GM18511 (cell line): ENCODE measurements at regions not wholly inside any gene's neighbourhood (a gene's known extent, or its start where the extent isn't known, plus 50 kb on each side); places are given as distances from the start of the nearest gene placed in this dataset.
A peak's percentile ranks its signal among the peaks of the same experiment; 100 is the strongest.

Experiments
- ATAC-seq: cut with Tn5 transposase; IDR thresholded peaks from one replicate; pipeline ENCODE4 v1.9.1; 2021; ENCODE audit warnings: mild to moderate bottlenecking, moderate library complexity; ENCODE audit not compliant: unreplicated experiment

- no peak for ATAC-seq
These were observed 257.3 kb downstream of the MYCN start for GRCh38 chr2:16197504-16198147.

- no peak for ATAC-seq
These were observed 256.5 kb downstream of the MYCN start for GRCh38 chr2:16196687-16197503.

DNA sequence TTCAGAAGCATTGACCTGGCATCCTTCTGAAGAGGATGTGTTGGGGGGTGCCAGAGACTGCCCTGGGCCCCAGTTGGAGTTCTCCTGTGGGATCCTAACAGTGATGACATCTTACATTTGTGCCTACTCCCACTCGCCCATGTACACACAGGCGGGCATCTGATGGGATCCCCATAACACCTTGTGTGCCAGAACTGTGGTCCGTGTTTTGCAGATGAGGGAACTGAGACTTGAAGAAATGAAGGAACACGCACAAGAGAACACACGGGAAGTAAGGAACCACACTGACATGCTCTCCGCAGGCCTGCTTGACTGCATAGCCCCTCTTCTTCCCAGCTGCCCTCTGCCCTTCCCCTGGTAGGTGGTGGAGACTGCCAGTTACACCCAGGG lies 255.3 kb downstream of the MYCN start:
- no peak for ATAC-seq

DNA sequence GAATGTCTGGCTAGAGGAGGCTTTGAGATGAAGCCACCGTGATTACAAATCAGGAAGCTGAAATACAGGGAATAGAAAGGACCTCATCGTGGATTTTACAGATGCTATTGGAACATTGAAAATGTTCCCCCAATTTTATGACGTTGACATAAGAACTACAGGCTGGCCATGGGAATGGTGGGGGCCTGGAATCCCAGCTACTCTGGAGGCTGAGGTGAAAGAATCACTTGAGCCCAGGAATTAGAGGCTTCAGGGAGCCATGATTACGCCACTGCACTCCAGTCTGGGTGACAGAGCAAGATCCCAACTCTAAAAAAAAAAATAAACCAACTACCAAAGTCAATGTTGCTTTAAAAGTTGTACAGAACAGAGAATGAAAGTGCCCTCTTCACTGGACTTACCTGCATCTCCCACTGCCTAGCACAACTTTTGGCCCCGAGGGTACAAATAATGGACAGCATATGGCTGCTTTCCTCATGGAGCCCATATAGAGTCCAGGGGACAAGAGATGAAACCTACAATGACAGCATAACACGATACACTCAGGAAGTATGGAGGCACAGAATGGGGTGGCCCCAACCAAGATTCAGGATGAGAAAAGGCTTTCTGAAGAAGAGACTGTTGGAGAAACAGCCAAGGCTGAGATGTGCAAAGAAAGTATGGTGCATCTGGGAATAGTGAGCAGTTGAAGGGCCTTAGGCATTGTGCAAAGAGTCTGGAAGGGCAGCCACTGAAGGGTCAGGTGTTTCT lies 254.8 kb downstream of the MYCN start:
- no peak for ATAC-seq

GRCh38 chr2:16194530-16194929 lies 254.2 kb downstream of the MYCN start:
- ATAC-seq, result no peak

DNA sequence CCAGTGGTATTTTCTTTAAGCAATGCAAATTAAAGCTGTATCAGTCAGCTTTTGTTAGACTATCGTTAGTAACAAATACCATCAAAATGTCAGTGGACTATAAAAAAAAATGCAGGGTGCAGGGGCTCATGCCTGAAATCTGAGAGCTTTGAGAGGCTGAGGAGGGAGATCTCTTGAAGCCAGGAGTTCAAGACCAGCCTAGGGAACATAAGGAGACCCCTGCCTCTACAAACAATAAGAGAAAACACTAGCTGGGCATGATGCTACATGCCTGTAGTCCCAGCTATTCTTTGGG lies 253.7 kb downstream of the MYCN start:
- ATAC-seq, result no peak

GRCh38 chr2:16192416-16193216 lies 252.3 kb downstream of the MYCN start:
- no peak for ATAC-seq

- no peak for ATAC-seq
These were observed 251.3 kb downstream of the MYCN start for GRCh38 chr2:16191431-16192200.

GRCh38 chr2:16190446-16191270 lies 250.3 kb downstream of the MYCN start:
- ATAC-seq, result no peak

GRCh38 chr2:16189836-16190160 lies 249.4 kb downstream of the MYCN start:
- ATAC-seq, result no peak

GRCh38 chr2:16189029-16189835 lies 248.9 kb downstream of the MYCN start:
- ATAC-seq, result no peak

DNA sequence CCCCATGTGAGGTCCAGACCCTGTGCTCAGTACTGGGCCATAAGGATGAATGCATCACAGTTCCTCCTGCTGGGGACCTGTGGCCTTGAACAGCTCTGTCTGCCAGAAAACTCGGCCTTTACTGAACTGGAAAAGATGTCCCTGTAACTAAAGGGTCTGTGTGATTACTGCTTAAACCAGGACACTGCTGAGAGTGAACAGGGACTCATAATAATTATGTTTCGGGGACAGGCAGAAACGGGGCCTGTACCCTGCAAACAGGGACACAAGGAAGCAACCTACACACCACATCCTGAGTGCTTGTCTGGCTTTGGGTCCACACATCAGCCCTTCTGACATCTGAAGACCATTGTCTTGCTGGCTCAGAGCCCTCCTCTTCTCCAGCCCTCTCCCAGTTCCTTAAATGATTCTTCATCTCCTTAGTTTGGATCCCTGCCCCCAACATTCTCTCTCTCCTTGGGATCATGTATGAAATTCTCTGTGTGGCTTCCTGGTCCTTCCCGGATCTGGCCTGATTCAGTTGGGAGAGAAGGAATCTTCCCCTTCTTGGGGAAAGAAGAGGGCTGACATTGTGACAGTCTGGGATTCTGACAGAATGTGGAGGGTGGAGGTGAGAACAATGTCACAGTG lies 248.0 kb downstream of the MYCN start:
- ATAC-seq, result no peak

DNA sequence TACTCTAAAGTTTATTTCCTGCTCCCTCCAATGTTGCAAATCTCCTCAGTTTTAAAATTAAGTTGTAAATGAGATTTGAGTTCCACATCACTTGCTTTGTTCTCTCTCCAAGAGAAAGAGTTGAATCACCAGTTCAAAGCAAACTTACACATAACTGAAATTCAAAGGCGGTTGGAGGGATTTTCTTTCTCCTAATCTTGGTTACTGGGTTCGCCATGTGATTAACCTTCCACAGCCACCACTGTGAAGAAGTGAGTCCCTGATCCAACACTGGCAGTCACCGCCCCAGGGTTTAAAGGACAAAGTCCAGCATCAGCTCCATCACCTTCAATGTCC lies 247.1 kb downstream of the MYCN start:
- ATAC-seq, result peak; percentile 35

DNA sequence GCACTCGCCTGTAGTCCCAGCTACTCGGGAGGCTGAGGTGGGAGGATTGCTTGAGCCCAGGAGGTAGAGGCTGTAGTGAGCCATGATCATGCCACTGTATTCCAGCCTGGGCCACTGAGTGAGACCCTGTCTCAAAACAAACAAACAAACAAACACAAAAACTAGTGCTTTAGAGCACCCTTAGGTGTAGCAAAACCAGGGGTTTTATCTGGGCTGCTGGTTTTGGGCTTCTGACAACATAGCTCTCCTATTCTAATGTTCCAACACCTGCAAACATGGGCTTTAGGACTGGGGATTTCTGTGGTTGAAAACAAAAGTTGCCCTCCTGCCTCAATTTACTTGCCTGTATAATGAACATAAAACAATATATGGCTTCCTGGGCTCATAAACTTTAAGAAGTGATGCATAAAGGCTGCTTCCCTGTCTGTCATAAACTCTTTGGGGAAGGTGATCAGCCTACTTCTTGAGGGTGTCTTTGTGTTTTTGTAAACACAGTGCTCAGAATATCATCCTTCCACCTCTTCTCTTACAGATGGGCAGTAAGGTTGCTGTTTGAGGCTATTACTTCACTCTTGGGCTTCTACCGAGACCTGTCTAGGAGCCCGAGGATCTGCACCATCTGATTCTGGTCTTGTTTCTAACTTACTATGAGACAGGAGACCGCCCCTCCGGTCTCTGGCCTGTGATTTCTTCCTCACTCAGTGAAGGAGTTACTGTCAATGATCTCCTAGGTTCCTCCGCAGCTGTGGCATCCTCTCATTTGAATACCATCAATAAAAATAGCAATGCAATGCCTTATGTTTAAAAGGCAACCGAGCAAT lies 246.5 kb downstream of the MYCN start:
- peak; percentile 57 for ATAC-seq

GRCh38 chr2:16185801-16186272 lies 245.5 kb downstream of the MYCN start:
- no peak for ATAC-seq

GRCh38 chr2:16184945-16185660 lies 244.8 kb downstream of the MYCN start:
- no peak for ATAC-seq

- no peak for ATAC-seq
These were observed 244.1 kb downstream of the MYCN start for GRCh38 chr2:16184341-16184890.
